Muscle of leg (tissue), 3 donors: ENCODE measurements at regions not wholly inside any gene's neighbourhood (a gene's known extent, or its start where the extent isn't known, plus 50 kb on each side); places are given as distances from the start of the nearest gene placed in this dataset.

Source experiments
- DNase-seq: peaks from one replicate; pipeline ENCODE4 v3.0.0; 2013
- H3K27ac ChIP-seq: one replicate; pipeline ENCODE4 v1.5.1; 2013; ENCODE audit warnings: mild to moderate bottlenecking, low read length, control low read depth
- H3K27me3 ChIP-seq: one replicate; pipeline ENCODE4 v1.6.1; 2013; ENCODE audit warnings: low read length; ENCODE audit not compliant: control insufficient read depth, insufficient read depth
- H3K36me3 ChIP-seq: one replicate; pipeline ENCODE4 v1.6.1; 2013; ENCODE audit warnings: low read length; ENCODE audit not compliant: control insufficient read depth, insufficient read depth
- H3K4me1 ChIP-seq: one replicate; pipeline ENCODE4 v1.6.1; 2013; ENCODE audit warnings: low read length; ENCODE audit not compliant: control insufficient read depth, insufficient read depth
- H3K4me3 ChIP-seq: one replicate; pipeline ENCODE4 v1.5.1; 2013; ENCODE audit warnings: low read length, control low read depth
- H3K9me3 ChIP-seq: replicated peaks from 2 replicates; pipeline ENCODE4 v1.6.1; 2013; ENCODE audit warnings: low read depth, low read length; ENCODE audit not compliant: control insufficient read depth
- WGBS: methylation state at CpG from one replicate; pipeline ENCODE4 v1.1.5; 2013; ENCODE audit warnings: missing lambda C conversion rate; ENCODE audit not compliant: insufficient coverage; 5-methylcytosine and 5-hydroxymethylcytosine counted together

DNA sequence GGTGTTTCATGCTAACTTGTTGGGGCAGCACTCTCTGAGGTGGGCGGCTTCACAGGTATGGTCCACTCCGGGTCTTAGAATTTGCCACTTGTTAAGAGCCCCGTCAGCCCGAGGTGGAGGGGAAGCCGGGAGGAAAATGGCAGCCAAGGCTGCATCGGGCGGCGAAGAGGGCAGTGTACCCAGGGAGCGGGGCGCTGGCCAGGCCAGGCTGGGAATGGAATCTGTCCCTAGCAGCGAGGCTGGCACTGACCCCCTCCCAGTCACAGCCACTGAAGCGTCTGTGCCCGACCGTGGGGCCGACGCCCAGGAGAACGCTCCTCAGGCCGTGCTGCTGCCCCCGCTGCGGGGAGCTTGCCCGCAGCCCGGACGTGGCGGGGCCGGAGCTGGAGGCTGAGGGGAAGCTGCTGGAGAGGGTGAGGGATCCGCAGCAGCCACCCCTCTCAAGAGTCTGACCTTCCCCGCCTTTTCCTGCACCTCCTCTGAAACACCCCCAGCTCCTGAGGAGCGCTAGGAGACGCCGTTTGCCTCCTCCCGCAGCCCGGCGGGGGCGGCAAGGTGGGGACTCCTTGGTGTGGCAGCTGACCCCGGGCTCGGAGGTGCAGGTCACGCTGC lies 313.8 kb upstream of the SPRY2 start:
- Histone ChIP-seq H3K27me3 (no peaks in the 10 kb centered on the region), H3K36me3 (no peaks in the 10 kb centered on the region), H3K4me1 (no peaks in the 10 kb centered on the region), H3K9me3 (peaks cover 3% of the 10 kb centered on the region), H3K4me3 (no peak overlapping the region), H3K27ac (no peak overlapping the region)
- no peak for DNase-seq
- WGBS, result 59% methylated on average over 30 of the region's 37 CpGs

DNA sequence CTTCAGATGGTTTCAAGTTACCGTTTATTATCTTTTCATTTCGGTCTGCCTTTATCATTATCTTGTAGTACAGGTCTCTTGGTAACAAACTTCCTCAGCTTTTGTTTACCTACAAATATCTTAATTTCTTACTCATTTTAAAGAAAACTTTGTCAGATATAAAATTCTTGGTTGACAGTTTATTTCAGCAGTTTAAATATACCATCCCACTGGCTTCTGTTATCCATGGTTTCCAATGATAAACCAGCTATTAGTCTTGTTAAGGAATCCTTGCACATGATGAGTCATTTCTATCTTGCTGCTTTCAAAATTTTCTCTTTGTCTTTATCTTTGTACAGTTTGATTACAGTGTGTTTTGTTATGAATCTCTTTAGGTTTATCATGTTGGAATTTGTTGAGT lies 308.3 kb upstream of the SPRY2 start:
- no peak overlapping the region for H3K4me3 ChIP-seq
- no peaks in the 10 kb centered on the region for H3K36me3 ChIP-seq
- H3K27me3 ChIP-seq, result no peaks in the 10 kb centered on the region
- no peak overlapping the region for H3K27ac ChIP-seq
- WGBS, result no CpG with 5 or more reads among the region's 2 CpGs
- DNase-seq, result no peak
- no peaks in the 10 kb centered on the region for H3K4me1 ChIP-seq
- H3K9me3 ChIP-seq, result no peaks in the 10 kb centered on the region

DNA sequence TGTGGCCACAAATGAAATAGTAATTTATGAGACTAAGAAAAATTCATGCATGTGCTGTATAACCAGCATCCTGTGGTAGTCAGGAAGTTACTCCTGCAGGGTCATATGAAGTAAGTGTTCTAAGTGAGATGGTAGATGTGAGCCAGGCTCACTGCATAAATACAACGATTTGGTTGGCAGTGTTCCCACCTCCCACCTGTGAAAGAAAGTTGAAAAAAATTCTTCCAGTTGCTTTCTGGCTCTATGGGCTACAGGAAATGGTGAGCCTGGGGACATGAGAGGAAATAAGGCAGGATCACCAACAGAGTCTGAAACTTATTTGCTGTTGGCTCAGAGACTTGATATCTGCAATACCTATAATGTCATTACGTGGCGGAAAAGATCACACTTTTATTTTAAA lies 301.7 kb upstream of the SPRY2 start:
- no peaks in the 10 kb centered on the region for H3K27me3 ChIP-seq
- WGBS, result no CpG with 5 or more reads among the region's 3 CpGs
- DNase-seq, result peak; percentile 63
- no peak overlapping the region for H3K4me3 ChIP-seq
- no peaks in the 10 kb centered on the region for H3K36me3 ChIP-seq
- H3K4me1 ChIP-seq, result no peaks in the 10 kb centered on the region
- H3K9me3 ChIP-seq, result no peaks in the 10 kb centered on the region
- no peak overlapping the region for H3K27ac ChIP-seq

DNA sequence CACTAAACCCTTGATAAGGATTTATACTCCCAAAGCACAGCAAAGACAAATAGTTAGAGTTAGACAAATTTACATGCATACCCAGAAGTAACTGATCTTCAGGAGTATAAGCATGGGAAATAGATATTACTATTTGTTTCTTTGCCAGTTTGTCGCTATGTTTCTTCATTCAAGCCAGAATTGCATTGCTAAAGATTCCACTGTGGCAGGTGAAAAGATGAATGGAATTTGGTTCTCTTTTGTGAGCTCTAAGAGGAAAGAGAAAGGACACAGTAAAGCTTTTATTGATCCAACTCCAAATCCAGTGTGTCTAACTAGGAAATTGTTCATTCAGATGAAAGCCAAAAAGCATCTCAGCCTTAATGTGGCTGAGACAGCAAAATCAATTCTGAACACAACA lies 292.3 kb upstream of the SPRY2 start:
- Histone ChIP-seq H3K27me3 (no peaks in the 10 kb centered on the region), H3K4me1 (no peaks in the 10 kb centered on the region), H3K36me3 (no peaks in the 10 kb centered on the region), H3K4me3 (no peak overlapping the region), H3K27ac (no peak overlapping the region), H3K9me3 (no peaks in the 10 kb centered on the region)
- no CpG with 5 or more reads among the region's 1 CpG for WGBS
- peak; percentile 32 for DNase-seq

DNA sequence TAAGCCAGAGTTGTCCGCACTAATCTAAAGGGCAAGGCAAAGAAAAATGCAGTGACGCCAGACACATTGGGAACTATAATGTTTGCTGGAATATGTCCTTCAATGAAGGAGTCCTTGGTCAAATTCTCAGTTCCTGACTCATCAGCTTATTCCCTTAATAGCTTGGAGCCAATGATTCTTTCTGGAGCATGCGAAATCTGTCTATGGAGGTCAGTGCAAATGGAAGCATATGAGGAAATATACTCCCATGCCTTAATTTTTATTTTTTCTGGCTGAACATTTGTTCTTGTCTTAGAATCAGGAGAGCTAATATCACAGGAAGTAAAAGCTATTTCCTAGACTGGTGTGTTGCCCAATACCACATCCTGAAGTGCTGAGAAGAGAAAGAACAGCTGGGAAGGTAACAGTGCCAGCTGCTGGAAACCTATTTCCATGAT lies 289.8 kb upstream of the SPRY2 start:
- H3K27me3 ChIP-seq, result no peaks in the 10 kb centered on the region
- no peaks in the 10 kb centered on the region for H3K4me1 ChIP-seq
- no peaks in the 10 kb centered on the region for H3K9me3 ChIP-seq
- H3K4me3 ChIP-seq, result no peak overlapping the region
- H3K36me3 ChIP-seq, result no peaks in the 10 kb centered on the region
- H3K27ac ChIP-seq, result peak overlapping the region; percentile 32
- WGBS, result no CpG with 5 or more reads among the region's 3 CpGs
- peak; percentile 90 for DNase-seq

DNA sequence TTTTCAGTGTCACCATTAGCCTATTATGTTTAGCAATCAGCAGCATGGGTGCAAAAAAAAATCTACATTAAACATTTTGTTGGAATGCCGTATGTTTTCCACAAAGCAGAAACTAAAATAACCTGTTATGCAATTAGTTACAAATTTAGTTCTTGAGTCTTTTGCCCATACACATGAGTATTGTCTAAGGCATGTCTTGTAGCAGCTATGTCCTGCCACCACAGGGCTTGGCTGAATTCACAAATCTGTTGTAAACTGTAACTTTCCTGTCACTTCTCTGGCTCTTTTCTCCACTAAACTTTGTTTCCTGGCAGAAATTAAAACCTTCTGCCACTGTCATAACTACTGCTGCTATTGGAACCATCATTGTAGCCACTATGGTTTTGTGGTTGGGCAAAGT lies 277.9 kb upstream of the SPRY2 start:
- Histone ChIP-seq H3K4me1 (no peaks in the 10 kb centered on the region), H3K9me3 (no peaks in the 10 kb centered on the region), H3K27ac (no peak overlapping the region), H3K27me3 (no peaks in the 10 kb centered on the region), H3K4me3 (no peak overlapping the region), H3K36me3 (no peaks in the 10 kb centered on the region)
- WGBS, result no CpG with 5 or more reads among the region's 1 CpG
- DNase-seq, result no peak

DNA sequence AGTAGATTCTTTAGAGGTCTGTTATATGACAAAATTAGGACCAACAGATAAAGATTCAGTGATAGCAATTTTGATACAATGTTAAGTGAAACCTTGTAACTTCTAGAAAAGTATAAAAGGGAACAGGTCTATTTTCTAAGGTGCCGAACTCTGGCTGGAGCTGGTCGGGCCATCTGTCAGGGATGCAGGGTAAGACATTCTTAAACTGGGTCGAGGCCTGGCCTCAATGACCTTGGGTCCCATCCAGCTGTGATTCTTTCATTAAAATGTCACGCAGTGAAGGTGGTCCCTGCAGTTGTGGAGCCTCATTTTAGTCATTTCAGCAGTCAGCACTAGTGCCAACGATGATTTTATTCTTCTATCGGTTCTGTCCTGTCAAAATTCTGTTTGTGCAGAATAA lies 271.9 kb upstream of the SPRY2 start:
- Histone ChIP-seq H3K27me3 (no peaks in the 10 kb centered on the region), H3K27ac (peak overlapping the region; percentile 57), H3K4me1 (peaks cover 4% of the 10 kb centered on the region), H3K36me3 (no peaks in the 10 kb centered on the region), H3K9me3 (no peaks in the 10 kb centered on the region), H3K4me3 (no peak overlapping the region)
- 42% methylated on average over 4 of the region's 6 CpGs for WGBS
- DNase-seq, result peak; percentile 37

DNA sequence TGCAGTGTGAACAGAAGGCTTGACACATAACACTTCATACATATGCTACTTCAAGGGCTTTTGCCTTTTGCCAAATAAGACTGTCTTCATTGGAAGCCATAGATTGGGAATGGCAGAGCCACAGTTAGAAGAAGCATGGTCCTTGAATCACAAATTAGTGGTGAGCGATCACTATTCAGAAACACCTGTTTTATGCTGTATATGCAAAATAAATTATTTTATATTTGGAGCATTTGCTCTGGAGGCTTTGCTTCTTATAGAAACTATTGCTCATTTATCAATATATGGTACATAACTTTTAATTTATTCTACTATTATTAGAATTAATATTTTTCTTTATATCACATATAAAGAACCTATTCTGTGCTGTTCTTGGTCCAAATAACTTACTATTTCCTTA lies 270.4 kb upstream of the SPRY2 start:
- Histone ChIP-seq H3K27ac (no peak overlapping the region), H3K4me3 (no peak overlapping the region), H3K36me3 (no peaks in the 10 kb centered on the region), H3K9me3 (no peaks in the 10 kb centered on the region), H3K4me1 (peaks cover 4% of the 10 kb centered on the region), H3K27me3 (no peaks in the 10 kb centered on the region)
- DNase-seq, result no peak
- WGBS, result no CpG with 5 or more reads among the region's 1 CpG

DNA sequence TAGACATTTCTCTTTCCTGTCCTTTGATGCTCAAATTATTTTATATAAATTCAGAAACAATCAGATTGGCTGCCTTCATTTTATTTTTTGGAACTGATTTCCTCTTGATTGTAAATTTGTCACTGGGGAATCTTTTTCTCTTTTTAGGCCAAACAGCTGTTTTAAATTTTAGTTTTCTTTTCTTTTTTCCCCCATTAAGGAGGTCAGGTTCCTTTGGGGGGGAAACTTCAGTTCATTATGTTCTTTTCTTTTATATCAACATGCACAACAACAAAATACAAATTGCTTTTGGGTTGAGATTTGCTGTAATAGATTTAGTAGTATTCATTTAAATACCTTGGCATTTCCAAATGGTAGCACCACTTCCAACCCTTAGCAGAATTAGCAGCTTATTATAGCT lies 264.8 kb upstream of the SPRY2 start:
- Histone ChIP-seq H3K4me3 (no peak overlapping the region), H3K27me3 (no peaks in the 10 kb centered on the region), H3K27ac (peak overlapping the region; percentile 54), H3K9me3 (no peaks in the 10 kb centered on the region), H3K4me1 (no peaks in the 10 kb centered on the region), H3K36me3 (no peaks in the 10 kb centered on the region)
- peak; percentile 87 for DNase-seq

DNA sequence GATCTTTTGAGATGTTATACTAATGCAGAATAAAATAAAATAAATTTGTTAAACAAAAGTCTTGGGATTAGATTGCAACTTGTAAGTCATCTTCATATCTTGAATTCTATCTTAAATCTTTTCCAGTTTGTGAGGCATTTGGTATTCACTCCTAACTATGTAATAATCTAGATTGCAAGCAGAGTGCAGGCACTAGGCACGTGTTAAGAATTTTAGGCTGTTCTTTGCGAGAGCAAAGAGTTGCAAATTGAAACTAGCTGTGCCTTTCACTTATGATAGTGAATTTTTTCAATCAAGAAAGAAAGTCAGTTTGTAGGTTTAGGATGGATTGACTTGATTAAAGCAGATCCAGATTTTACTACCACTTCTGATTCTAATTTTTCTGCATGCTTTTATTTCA lies 264.1 kb upstream of the SPRY2 start:
- peak; percentile 52 for DNase-seq
- Histone ChIP-seq H3K4me1 (no peaks in the 10 kb centered on the region), H3K36me3 (no peaks in the 10 kb centered on the region), H3K9me3 (no peaks in the 10 kb centered on the region), H3K27me3 (no peaks in the 10 kb centered on the region), H3K4me3 (no peak overlapping the region), H3K27ac (no peak overlapping the region)
- WGBS, result no CpG with 5 or more reads among the region's 2 CpGs

DNA sequence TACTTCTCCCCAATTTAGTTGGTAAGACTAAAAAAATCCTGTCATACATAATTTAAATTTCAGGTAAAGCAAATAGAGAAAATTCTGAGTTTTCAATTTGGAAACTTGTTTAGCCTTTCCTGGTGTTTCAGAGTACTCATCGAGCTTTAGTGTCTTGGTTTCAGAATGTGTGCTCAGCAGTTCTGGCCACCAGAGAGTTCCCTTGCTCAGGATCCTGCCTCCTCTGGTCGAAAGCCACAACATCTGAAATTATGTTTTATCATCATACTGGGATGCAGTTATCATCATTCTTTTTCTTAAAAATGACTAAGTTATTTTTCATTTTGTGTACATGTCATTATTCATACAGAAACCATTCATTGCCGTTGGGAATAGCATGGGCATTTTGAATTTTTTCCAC lies 263.2 kb upstream of the SPRY2 start:
- Histone ChIP-seq H3K4me1 (no peaks in the 10 kb centered on the region), H3K36me3 (no peaks in the 10 kb centered on the region), H3K27ac (peak overlapping the region; percentile 7), H3K27me3 (no peaks in the 10 kb centered on the region), H3K4me3 (no peak overlapping the region), H3K9me3 (no peaks in the 10 kb centered on the region)
- DNase-seq, result peak; percentile 93
- 20% methylated on average over 1 of the region's 3 CpGs for WGBS
